Panc1 (cell line): ENCODE measurements at regions not wholly inside any gene's neighbourhood (a gene's known extent, or its start where the extent isn't known, plus 50 kb on each side); places are given as distances from the start of the nearest gene placed in this dataset.

Source experiments
- ATAC-seq: fragments of 200-7000 bp; cut with Tn5 transposase; 2 replicates; pipeline ENCODE4 v1.9.1; 2020; ENCODE audit warnings: mild to moderate bottlenecking, moderate library complexity
- BruUV-seq: library from RNA; stranded (reverse); fragments of 400-500 nt; replicated peaks from 2 replicates; lab custom pipeline; 2021; lab: Mats Ljungman, UMichigan
- CTCF ChIA-PET: fragments of 300-600 bp; sonication (Branson Sonifier 250); formaldehyde crosslinking; loops from one replicate; lab custom pipeline; 2022; ENCODE audit warnings: antibody characterized with exemption; lab: Charles Lee
- POLR2A ChIA-PET: fragments of 300-600 bp; sonication (Branson Sonifier 250); formaldehyde crosslinking; loops from one replicate; lab custom pipeline; 2022; ENCODE audit warnings: antibody characterized with exemption; lab: Charles Lee
- DNase-seq: peaks from one replicate; pipeline ENCODE4 v3.0.0-alpha.2; 2010; ENCODE audit warnings: low read depth, low spot score
- H3K27ac ChIP-seq: 2 replicates; pipeline ENCODE4 v1.5.1; 2011; ENCODE audit warnings: mild to moderate bottlenecking, low read length, inconsistent platforms
- H3K27me3 ChIP-seq: fragments of 200-500 bp; sonication (Bioruptor generic); 2 replicates; pipeline ENCODE4 v1.6.0; 2014; ENCODE audit warnings: low read length, inconsistent platforms; ENCODE audit not compliant: control insufficient read depth, insufficient read depth
- H3K36me3 ChIP-seq: fragments of 200-500 bp; sonication (Bioruptor generic); 2 replicates; pipeline ENCODE4 v1.5.1; 2014; ENCODE audit warnings: inconsistent platforms, mild to moderate bottlenecking, low read length, moderate library complexity; ENCODE audit not compliant: control insufficient read depth, insufficient read depth
- H3K4me1 ChIP-seq: 2 replicates; pipeline ENCODE4 v1.5.1; 2011; ENCODE audit warnings: inconsistent platforms, mild to moderate bottlenecking, low read length, moderate library complexity; ENCODE audit not compliant: control insufficient read depth, insufficient read depth
- H3K4me3 ChIP-seq, 2 experiments: 2 replicates each; pipeline ENCODE4 v1.5.1; 2011 to 2012; ENCODE audit warnings: low read depth in 2 of 2, low read length in 2 of 2, mild to moderate bottlenecking in 2 of 2, inconsistent platforms in 1 of 2, moderate library complexity in 1 of 2
- H3K9me3 ChIP-seq: fragments of 200-500 bp; sonication (Bioruptor generic); 2 replicates; pipeline ENCODE4 v1.5.1; 2014; ENCODE audit warnings: low read depth, mild to moderate bottlenecking, inconsistent platforms, low read length, moderate library complexity; ENCODE audit not compliant: control insufficient read depth, insufficient read depth
- CTCF ChIP-seq: fragments of 450-650 bp; IDR thresholded peaks from 2 replicates; pipeline ENCODE4 v1.5.1; 2017; ENCODE audit warnings: mild to moderate bottlenecking
- POLR2AphosphoS5 ChIP-seq: IDR thresholded peaks from 2 replicates; pipeline ENCODE4 v1.6.1; 2012; ENCODE audit warnings: mild to moderate bottlenecking, low read depth, low read length, moderate library complexity
- SIN3A ChIP-seq: IDR thresholded peaks from 2 replicates; pipeline ENCODE4 v1.6.1; 2012; ENCODE audit warnings: low read depth, mild to moderate bottlenecking, low read length, moderate library complexity, borderline replicate concordance; ENCODE audit not compliant: insufficient read depth
- TCF7L2 ChIP-seq: IDR thresholded peaks from 2 replicates; pipeline ENCODE4 v1.6.1; 2011; ENCODE audit warnings: mild to moderate bottlenecking, low read depth, low read length, inconsistent platforms
- in situ Hi-C: cut with HindIII; loops from 2 replicates; pipeline ENCODE4 v1.10.0; 2016; ENCODE audit warnings: low sequenced_read_pairs, low pct_unique_long_range_greater_than_20kb
- intact Hi-C: fragments of 100-400 bp; cut with micrococcal nuclease; formaldehyde crosslinking; loops from one replicate; pipeline ENCODE4 v1.10.0; 2022; ENCODE audit not compliant: unreplicated experiment
- TF ChIP-seq, protein P1 (sequence below), 2 experiments: IDR thresholded peaks; 2 replicates each; pipeline ENCODE4 v1.6.1; 2011 to 2012; ENCODE audit warnings: low read depth in 2 of 2, control low read depth in 1 of 2, low read length in 1 of 2, mild to moderate bottlenecking in 1 of 2, moderate library complexity in 1 of 2; ENCODE audit not compliant: insufficient read depth in 1 of 2

GRCh38 chr5:40361378-40361777 is 318.3 kb upstream of the PTGER4 start:
- ATAC-seq (no peak), DNase-seq (no peak)
- H3K4me3 ChIP-seq: no peak overlapping the region
- POLR2A ChIA-PET: no interaction called here
- no peaks in the 10 kb centered on the region for H3K36me3 ChIP-seq
- in situ Hi-C loops: no loop called here
- no TSS peak for BruUV-seq
- intact Hi-C loops: no loop called here
- no peak for TF ChIP-seq TCF7L2
- TF ChIP-seq POLR2AphosphoS5: no peak
- TF ChIP-seq, protein P1, sequence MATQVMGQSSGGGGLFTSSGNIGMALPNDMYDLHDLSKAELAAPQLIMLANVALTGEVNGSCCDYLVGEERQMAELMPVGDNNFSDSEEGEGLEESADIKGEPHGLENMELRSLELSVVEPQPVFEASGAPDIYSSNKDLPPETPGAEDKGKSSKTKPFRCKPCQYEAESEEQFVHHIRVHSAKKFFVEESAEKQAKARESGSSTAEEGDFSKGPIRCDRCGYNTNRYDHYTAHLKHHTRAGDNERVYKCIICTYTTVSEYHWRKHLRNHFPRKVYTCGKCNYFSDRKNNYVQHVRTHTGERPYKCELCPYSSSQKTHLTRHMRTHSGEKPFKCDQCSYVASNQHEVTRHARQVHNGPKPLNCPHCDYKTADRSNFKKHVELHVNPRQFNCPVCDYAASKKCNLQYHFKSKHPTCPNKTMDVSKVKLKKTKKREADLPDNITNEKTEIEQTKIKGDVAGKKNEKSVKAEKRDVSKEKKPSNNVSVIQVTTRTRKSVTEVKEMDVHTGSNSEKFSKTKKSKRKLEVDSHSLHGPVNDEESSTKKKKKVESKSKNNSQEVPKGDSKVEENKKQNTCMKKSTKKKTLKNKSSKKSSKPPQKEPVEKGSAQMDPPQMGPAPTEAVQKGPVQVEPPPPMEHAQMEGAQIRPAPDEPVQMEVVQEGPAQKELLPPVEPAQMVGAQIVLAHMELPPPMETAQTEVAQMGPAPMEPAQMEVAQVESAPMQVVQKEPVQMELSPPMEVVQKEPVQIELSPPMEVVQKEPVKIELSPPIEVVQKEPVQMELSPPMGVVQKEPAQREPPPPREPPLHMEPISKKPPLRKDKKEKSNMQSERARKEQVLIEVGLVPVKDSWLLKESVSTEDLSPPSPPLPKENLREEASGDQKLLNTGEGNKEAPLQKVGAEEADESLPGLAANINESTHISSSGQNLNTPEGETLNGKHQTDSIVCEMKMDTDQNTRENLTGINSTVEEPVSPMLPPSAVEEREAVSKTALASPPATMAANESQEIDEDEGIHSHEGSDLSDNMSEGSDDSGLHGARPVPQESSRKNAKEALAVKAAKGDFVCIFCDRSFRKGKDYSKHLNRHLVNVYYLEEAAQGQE (IDR thresholded peaks at IDR 0.05; ENCODE audit: insufficient read depth in 1 of 2, low read depth in 2 of 2, low read length in 1 of 2): no peak
- no peak for TF ChIP-seq CTCF
- no peak for TF ChIP-seq SIN3A
- CTCF ChIA-PET: no interaction called here
- no peaks in the 10 kb centered on the region for H3K27me3 ChIP-seq
- H3K4me1 ChIP-seq: no peaks in the 10 kb centered on the region
- H3K9me3 ChIP-seq: no peaks in the 10 kb centered on the region
- H3K27ac ChIP-seq: no peak overlapping the region

DNA sequence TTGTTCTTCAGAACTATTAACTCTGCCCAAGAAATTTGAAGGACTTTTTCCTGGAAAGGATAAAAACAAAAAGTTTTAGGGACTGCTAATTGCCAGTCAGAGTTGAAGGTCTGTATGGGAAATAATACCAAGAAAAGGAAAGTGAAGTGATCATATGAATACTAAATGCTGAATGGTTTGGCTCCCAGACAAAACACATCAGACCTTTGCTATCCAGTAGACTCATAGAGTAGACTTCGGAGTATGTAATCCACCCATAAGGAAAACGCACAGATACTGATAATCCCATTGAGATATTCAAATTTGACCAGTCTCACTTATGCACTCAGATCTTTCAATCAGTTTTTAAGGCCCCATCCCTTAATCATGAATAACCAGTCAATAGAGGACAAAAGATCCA is 319.0 kb upstream of the PTGER4 start:
- DNase-seq (no peak), ATAC-seq (no peak)
- in situ Hi-C loops (no loop called here), intact Hi-C loops (no loop called here)
- no peak overlapping the region for H3K27ac ChIP-seq
- no TSS peak for BruUV-seq
- no peaks in the 10 kb centered on the region for H3K4me1 ChIP-seq
- no peak overlapping the region for H3K4me3 ChIP-seq
- H3K9me3 ChIP-seq: no peaks in the 10 kb centered on the region
- H3K36me3 ChIP-seq: no peaks in the 10 kb centered on the region
- TF ChIP-seq, protein P1 (IDR thresholded peaks at IDR 0.05; ENCODE audit: insufficient read depth in 1 of 2, low read depth in 2 of 2, low read length in 1 of 2): no peak
- TF ChIP-seq CTCF (no peak), SIN3A (no peak), TCF7L2 (no peak)
- POLR2A ChIA-PET: no interaction called here
- no peaks in the 10 kb centered on the region for H3K27me3 ChIP-seq
- CTCF ChIA-PET: no interaction called here
